ENCODE measurements at regions not wholly inside any gene's neighbourhood (a gene's known extent, or its start where the extent isn't known, plus 50 kb on each side); places are given as distances from the start of the nearest gene placed in this dataset.

DNA sequence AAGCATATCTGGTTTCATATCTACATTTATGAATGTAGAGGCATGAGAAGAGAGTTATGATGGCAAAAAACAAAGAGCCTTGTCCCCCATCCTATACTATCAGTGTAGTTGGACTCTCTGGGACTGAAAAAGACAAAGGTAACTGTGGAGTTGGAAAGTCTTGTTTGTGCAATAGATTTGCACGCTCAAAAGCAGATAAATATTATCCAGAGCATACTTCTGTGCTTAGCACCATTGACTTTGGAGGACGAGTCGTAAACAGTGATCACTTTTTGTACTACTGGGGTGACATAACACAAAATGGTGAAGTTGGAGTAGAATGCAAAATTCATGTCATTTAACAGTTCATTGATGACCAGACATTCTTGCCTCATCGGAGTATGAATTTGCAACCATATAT, 85.2 kb upstream of the EGFR start:
- no peak for ATAC-seq
- peaks cover 12% of the 10 kb centered on the region; the same call in 1 of the 3 replicates for H3K9me3 Mint-ChIP-seq
- Histone ChIP-seq H3F3A (replicated peaks; ENCODE audit: low read depth) (no peaks in the 10 kb centered on the region), H2AFZ (peak overlapping the region; percentile 99), H3K9me2 (ENCODE audit: insufficient read depth) (no peaks in the 10 kb centered on the region; the same call in 1 of the 2 replicates), H3K27ac (ENCODE audit: low read depth) (no peak overlapping the region), H3K36me3 (ENCODE audit: insufficient read depth) (no peaks in the 10 kb centered on the region), H3K79me2 (replicated peaks; ENCODE audit: insufficient read depth) (no peaks in the 10 kb centered on the region), H4K20me1 (replicated peaks; ENCODE audit: insufficient read depth) (no peaks in the 10 kb centered on the region), H3K4me2 (peak overlapping the region; percentile 84), H3K27me3 (ENCODE audit: insufficient read depth) (0 out of 2 replicates have a peak, but pooled peaks cover 6% of the 10 kb centered on the region), H3K4me3 (peak overlapping the region; percentile 64), H3K4me1 (ENCODE audit: insufficient read depth) (0 out of 2 replicates have a peak, but pooled peaks cover 4% of the 10 kb centered on the region)
- no peaks in the 10 kb centered on the region for H3K36me3 Mint-ChIP-seq (ENCODE audit: low read depth)
- no peak for DNase-seq (ENCODE audit: low spot score)
- H3K27me3 Mint-ChIP-seq (ENCODE audit: insufficient read depth, low read depth, poor library complexity), result peaks cover 2% of the 10 kb centered on the region
- peak overlapping the region; percentile 82 for H3K4me3 Mint-ChIP-seq
- H3K4me1 Mint-ChIP-seq, result peaks cover 8% of the 10 kb centered on the region; the same call in 2 of the 3 replicates
- H3K27ac Mint-ChIP-seq, result no peak overlapping the region; the same call in 1 of the 2 replicates
- TF ChIP-seq, protein P1, sequence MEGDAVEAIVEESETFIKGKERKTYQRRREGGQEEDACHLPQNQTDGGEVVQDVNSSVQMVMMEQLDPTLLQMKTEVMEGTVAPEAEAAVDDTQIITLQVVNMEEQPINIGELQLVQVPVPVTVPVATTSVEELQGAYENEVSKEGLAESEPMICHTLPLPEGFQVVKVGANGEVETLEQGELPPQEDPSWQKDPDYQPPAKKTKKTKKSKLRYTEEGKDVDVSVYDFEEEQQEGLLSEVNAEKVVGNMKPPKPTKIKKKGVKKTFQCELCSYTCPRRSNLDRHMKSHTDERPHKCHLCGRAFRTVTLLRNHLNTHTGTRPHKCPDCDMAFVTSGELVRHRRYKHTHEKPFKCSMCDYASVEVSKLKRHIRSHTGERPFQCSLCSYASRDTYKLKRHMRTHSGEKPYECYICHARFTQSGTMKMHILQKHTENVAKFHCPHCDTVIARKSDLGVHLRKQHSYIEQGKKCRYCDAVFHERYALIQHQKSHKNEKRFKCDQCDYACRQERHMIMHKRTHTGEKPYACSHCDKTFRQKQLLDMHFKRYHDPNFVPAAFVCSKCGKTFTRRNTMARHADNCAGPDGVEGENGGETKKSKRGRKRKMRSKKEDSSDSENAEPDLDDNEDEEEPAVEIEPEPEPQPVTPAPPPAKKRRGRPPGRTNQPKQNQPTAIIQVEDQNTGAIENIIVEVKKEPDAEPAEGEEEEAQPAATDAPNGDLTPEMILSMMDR (conservative IDR thresholded peaks at IDR 0.05; ENCODE audit: low read depth in 2 of 2), result no peak
- TF ChIP-seq ZNF331 (CRISPR knock-in tag; IDR thresholded peaks at IDR 0.05; ENCODE audit: low read depth), result no peak
- TF ChIP-seq, protein P2, sequence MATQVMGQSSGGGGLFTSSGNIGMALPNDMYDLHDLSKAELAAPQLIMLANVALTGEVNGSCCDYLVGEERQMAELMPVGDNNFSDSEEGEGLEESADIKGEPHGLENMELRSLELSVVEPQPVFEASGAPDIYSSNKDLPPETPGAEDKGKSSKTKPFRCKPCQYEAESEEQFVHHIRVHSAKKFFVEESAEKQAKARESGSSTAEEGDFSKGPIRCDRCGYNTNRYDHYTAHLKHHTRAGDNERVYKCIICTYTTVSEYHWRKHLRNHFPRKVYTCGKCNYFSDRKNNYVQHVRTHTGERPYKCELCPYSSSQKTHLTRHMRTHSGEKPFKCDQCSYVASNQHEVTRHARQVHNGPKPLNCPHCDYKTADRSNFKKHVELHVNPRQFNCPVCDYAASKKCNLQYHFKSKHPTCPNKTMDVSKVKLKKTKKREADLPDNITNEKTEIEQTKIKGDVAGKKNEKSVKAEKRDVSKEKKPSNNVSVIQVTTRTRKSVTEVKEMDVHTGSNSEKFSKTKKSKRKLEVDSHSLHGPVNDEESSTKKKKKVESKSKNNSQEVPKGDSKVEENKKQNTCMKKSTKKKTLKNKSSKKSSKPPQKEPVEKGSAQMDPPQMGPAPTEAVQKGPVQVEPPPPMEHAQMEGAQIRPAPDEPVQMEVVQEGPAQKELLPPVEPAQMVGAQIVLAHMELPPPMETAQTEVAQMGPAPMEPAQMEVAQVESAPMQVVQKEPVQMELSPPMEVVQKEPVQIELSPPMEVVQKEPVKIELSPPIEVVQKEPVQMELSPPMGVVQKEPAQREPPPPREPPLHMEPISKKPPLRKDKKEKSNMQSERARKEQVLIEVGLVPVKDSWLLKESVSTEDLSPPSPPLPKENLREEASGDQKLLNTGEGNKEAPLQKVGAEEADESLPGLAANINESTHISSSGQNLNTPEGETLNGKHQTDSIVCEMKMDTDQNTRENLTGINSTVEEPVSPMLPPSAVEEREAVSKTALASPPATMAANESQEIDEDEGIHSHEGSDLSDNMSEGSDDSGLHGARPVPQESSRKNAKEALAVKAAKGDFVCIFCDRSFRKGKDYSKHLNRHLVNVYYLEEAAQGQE (IDR thresholded peaks at IDR 0.05; ENCODE audit: unreplicated experiment), result no peak
- TF ChIP-seq JUNB (IDR thresholded peaks at IDR 0.05; ENCODE audit: unreplicated experiment), result no peak
- no peak for TF ChIP-seq CREB1 (CRISPR knock-in tag; IDR thresholded peaks at IDR 0.05; ENCODE audit: low read depth)
- TF ChIP-seq POLR2AphosphoS5 (IDR thresholded peaks at IDR 0.05; ENCODE audit: low read depth), result no peak
- no peak for TF ChIP-seq EZH2phosphoT487 (IDR thresholded peaks at IDR 0.05; ENCODE audit: unreplicated experiment)
- TF ChIP-seq, protein P3, sequence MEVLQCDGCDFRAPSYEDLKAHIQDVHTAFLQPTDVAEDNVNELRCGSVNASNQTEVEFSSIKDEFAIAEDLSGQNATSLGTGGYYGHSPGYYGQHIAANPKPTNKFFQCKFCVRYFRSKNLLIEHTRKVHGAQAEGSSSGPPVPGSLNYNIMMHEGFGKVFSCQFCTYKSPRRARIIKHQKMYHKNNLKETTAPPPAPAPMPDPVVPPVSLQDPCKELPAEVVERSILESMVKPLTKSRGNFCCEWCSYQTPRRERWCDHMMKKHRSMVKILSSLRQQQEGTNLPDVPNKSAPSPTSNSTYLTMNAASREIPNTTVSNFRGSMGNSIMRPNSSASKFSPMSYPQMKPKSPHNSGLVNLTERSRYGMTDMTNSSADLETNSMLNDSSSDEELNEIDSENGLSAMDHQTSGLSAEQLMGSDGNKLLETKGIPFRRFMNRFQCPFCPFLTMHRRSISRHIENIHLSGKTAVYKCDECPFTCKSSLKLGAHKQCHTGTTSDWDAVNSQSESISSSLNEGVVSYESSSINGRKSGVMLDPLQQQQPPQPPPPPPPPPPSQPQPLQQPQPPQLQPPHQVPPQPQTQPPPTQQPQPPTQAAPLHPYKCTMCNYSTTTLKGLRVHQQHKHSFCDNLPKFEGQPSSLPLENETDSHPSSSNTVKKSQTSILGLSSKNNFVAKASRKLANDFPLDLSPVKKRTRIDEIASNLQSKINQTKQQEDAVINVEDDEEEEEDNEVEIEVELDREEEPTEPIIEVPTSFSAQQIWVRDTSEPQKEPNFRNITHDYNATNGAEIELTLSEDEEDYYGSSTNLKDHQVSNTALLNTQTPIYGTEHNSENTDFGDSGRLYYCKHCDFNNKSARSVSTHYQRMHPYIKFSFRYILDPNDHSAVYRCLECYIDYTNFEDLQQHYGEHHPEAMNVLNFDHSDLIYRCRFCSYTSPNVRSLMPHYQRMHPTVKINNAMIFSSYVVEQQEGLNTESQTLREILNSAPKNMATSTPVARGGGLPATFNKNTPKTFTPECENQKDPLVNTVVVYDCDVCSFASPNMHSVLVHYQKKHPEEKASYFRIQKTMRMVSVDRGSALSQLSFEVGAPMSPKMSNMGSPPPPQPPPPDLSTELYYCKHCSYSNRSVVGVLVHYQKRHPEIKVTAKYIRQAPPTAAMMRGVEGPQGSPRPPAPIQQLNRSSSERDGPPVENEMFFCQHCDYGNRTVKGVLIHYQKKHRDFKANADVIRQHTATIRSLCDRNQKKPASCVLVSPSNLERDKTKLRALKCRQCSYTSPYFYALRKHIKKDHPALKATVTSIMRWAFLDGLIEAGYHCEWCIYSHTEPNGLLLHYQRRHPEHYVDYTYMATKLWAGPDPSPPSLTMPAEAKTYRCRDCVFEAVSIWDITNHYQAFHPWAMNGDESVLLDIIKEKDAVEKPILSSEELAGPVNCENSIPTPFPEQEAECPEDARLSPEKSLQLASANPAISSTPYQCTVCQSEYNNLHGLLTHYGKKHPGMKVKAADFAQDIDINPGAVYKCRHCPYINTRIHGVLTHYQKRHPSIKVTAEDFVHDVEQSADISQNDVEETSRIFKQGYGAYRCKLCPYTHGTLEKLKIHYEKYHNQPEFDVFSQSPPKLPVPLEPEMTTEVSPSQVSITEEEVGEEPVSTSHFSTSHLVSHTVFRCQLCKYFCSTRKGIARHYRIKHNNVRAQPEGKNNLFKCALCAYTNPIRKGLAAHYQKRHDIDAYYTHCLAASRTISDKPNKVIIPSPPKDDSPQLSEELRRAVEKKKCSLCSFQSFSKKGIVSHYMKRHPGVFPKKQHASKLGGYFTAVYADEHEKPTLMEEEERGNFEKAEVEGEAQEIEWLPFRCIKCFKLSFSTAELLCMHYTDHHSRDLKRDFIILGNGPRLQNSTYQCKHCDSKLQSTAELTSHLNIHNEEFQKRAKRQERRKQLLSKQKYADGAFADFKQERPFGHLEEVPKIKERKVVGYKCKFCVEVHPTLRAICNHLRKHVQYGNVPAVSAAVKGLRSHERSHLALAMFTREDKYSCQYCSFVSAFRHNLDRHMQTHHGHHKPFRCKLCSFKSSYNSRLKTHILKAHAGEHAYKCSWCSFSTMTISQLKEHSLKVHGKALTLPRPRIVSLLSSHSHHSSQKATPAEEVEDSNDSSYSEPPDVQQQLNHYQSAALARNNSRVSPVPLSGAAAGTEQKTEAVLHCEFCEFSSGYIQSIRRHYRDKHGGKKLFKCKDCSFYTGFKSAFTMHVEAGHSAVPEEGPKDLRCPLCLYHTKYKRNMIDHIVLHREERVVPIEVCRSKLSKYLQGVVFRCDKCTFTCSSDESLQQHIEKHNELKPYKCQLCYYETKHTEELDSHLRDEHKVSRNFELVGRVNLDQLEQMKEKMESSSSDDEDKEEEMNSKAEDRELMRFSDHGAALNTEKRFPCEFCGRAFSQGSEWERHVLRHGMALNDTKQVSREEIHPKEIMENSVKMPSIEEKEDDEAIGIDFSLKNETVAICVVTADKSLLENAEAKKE (CRISPR knock-in tag; IDR thresholded peaks at IDR 0.05), result no peak
- TF ChIP-seq EZH2 (IDR thresholded peaks at IDR 0.05; ENCODE audit: low read depth, unreplicated experiment), result no peak
- no peak for TF ChIP-seq STAT1 (IDR thresholded peaks at IDR 0.05; ENCODE audit: unreplicated experiment)
- TF ChIP-seq NANOG (IDR thresholded peaks at IDR 0.05; ENCODE audit: borderline replicate concordance), result no peak
- TF ChIP-seq ZNF114 (CRISPR knock-in tag; IDR thresholded peaks at IDR 0.05), result no peak
- TF ChIP-seq, protein P4, sequence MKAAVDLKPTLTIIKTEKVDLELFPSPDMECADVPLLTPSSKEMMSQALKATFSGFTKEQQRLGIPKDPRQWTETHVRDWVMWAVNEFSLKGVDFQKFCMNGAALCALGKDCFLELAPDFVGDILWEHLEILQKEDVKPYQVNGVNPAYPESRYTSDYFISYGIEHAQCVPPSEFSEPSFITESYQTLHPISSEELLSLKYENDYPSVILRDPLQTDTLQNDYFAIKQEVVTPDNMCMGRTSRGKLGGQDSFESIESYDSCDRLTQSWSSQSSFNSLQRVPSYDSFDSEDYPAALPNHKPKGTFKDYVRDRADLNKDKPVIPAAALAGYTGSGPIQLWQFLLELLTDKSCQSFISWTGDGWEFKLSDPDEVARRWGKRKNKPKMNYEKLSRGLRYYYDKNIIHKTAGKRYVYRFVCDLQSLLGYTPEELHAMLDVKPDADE (IDR thresholded peaks at IDR 0.05), result no peak

Data from GM23338 (cell line).